HG02678 (cell line): ENCODE measurements at regions not wholly inside any gene's neighbourhood (a gene's known extent, or its start where the extent isn't known, plus 50 kb on each side); places are given as distances from the start of the nearest gene placed in this dataset.
"Not testable (repeated sequence)": the region's sequence is repeated elsewhere in the genome, so short reads cannot be mapped to it uniquely, and the experiment has no call there.

Source experiments
- ATAC-seq: cut with Tn5 transposase; IDR thresholded peaks from one replicate; pipeline ENCODE4 v1.9.1; 2021; ENCODE audit warnings: mild to moderate bottlenecking, moderate library complexity; ENCODE audit not compliant: unreplicated experiment

DNA sequence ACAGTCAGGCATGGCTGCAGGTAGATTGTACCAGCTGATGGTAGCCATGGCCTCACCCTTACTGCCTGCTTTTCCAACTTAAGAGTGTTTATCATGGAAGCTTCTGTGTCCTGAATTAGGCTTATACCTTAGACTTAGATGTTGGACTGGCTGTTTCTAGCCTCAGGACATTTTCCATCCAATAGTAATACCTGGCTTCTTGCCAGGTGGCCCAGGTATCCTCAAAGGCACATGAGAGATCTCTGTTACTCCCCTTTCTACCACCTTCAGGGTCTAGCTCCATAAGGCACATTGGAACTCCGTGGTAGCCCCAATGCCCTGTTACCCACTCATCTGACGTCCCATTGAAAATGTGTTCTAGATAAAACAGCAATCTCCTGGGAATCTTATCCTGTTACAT is 407.5 kb downstream of the SPRY2 start:
- no peak for ATAC-seq

DNA sequence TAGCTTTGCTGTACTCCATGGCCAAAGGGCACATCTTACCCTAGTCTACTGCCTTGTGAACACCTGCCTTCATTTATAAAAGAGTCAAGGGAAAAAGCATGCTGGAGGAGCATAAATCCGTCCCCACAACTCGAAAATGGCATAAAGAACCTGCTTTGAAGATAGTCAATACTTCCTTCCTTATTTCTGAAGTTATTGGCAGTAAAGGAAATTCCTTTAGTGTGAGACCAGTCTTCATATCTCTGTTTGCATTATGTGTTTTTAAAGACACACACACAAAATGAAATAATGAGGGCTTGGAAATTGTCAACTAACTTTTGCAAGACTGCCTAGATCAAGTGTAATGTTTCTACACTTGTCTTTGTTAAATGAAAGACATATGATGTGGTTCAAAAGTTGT is 408.4 kb downstream of the SPRY2 start:
- ATAC-seq, result no peak

DNA sequence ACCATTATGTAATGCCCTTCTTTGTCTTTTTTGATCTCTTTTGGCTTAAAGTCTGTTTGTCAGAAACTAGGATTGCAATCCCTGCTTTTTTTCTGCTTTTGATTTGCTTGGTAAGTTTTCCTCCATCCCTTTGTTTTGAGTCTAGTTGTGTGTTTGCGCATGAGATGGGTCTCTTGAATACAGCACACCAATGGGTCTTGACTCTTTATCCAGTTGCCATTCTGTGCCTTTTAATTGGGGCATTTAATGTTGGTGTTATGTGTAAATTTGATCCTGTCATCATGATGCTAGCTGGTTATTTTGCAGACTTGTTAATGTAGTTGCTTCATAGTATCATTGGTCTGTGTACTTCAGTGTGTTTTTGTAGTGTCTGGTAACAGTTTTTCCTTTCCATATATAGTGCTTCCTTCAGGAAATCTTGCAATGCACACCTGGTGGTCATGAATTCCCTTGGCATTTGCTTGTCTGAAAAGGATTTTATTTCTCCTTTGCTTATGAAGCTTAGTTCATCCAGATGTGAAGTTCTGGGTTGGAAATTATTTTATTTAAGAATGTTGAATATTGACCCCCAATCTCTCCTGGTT is 416.9 kb downstream of the SPRY2 start:
- ATAC-seq, result not testable (repeated sequence)

DNA sequence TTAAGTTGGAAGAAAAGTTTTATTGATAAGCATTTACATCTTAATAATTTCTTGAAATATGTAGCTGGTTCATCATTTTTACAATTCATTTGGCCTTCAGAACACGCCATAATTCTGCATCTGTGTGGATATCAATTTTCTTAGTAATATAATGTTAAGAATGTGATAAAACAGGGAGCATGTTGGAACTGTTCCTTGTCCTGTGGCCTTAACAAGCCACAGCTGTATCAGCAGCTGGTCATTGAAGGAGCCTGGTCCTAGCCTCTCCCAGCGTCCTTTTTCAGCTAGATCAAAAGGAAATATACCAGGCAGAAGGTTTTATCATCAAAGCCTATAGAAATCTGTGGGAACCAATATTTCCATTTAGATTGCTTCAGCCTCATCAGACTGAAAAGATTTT is 421.8 kb downstream of the SPRY2 start:
- no peak for ATAC-seq

DNA sequence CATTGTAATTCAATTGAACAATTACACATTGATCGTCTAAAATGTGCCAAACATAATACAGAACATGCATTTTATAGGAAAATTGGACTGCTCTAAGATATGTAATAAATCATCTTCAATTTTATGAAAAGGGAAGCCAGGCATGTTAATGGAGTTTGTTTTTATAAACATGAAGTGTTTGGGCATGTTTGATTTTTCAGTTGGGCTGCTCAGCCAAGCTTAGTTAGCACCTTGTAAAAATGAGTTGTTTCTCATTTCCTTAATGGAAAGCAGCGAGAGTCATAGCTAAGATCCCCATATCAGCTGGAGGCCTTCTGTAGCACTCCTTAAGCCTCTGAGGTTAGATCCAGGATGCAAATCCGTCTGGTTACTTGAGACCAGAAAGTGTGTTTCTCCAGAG is 422.3 kb downstream of the SPRY2 start:
- no peak for ATAC-seq

DNA sequence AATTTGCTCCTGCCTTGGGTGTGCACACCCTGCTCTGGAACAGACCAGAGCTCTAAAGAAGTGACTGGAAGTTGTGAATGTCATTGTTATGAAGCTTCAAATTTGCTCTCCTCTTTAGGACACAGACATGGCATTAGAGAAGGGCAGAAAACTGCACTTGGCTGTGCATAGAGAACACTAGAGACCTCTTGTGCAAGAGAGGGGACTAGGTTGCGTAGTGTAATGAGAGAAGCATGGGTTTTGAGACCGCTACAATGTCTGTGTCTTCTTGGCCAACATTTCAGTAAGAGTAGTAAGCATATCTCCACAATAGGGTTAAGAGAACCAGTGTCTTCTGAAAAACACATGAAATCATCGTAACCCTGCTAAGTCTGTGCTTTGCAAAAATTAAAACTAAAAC is 423.3 kb downstream of the SPRY2 start:
- ATAC-seq, result no peak

DNA sequence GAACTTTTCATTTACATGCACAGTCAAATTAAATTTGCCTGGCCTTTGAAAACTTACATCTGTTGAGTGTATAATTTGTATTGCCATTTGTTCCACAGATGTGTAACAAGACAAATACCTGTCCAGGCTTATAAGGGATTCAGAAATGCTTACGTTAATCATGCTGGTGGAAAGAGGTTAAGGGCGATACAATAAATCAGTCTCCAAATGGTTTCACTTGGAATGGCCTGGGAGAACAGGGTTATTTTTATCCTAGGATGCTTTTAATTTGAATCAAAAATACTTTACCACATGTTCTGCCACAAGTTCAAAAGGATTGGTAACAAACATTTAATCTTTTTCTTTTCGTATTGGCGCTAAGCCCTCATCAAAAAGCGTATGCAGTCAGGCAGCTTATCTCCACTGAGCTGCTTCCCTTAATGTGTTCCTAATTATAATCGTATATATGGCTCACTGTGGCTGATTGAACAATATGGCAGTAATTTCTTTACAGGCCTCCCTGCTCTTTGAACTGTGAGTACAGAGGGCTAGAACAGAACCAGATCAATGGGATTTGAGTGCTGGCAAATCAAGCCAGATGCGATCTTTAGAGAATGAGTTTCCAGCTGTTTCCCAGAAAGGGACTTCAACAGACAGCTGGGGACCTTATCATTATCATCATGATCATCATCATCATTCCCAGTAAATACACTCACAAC is 425.7 kb downstream of the SPRY2 start:
- no peak for ATAC-seq

DNA sequence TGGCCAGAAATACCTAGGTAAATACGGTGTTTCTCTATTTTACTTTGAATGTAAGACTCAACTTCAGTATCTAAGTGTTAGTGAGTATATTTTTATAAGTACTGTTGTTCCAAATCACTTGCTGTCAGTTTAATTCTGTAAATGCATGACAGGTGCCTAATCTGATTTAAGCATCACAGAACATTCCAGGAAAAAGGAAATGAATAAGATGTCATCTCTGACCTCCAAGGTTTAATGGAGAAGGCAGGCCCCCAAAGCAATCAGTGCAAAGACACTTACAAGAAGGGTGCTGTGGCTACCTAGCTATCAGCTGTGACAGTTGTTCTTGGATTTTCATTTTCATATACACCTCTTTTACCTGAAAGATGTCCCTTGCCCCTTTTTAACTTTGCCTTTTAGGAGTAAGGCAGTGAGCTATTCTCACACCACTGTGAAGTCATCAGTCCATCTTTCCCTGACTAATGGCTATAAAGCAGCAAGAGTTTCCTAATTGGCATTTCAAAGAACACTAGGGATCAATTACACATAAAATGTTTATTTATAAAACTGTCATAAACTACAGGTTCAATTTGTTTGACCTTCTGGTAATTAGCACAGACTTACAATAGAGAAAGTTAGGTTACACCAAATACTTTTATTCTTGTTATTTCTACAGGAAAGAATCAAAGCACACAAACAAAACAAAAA is 427.6 kb downstream of the SPRY2 start:
- no peak for ATAC-seq

DNA sequence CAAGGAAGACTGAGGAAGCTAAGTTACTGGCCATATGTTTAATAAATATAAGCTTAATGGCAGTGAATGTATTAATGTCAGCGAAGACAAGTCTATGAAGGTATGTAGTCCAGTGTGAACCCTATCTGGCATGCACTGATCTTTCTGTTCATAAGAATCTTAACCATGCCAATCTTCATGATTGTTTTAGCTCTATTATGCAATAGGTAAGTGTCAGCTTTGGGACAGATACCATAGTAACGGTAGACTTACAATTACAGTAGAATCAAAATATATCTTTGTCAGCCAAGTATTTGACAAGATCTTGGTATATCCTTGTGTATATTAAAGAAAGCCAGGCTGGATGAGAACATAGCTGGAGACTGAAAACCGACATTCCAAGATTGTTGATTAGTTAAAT is 428.5 kb downstream of the SPRY2 start:
- no peak for ATAC-seq

DNA sequence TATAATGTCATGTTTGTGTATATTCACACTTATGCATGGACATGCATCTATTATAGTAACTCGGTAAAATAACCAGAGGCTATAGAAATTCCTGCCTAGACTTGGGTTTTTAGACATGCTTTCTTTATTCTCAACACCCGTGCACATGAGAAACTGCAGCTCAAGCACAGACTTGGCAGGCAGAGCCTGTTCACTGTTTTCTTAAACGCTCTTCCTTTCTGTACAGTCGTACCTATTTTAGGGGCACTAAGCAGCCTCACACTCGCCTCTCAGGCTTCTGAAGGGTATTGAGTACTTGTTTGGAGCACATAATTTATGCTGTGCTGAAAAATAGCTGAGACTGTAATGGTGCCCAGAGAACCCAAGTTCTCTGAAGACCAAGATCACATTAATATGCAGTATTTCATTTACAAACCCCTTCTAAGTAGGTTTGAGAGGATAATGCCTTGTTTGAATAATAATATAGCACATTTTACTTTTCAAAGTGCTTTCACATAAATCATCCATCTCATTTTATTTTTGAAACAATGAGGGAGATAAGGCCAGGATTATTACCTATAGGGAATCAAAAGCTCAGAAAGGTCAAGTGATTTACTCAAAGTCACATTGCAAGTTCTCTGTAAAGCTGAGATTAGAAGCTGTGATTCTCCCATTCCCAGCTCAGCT is 429.9 kb downstream of the SPRY2 start:
- ATAC-seq, result no peak

DNA sequence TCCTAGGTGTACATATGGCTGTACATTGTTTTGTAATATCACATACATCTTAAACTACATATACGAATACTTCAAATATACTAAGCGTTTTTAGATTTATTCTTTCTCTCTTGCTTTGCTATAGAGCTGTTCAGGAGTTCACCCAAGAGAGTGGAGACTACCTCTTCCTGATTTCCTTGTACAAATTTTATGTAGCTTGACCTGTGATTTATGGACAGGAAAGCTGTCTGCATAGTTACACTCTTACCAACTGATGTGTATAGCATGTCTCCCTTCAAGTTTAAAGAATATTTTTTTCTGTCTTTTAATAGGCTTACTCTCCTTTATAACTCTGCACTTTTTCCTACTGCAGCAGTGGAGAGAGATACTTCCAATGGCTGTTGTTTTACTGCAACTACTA is 428.7 kb downstream of the NDFIP2 start:
- no peak for ATAC-seq

DNA sequence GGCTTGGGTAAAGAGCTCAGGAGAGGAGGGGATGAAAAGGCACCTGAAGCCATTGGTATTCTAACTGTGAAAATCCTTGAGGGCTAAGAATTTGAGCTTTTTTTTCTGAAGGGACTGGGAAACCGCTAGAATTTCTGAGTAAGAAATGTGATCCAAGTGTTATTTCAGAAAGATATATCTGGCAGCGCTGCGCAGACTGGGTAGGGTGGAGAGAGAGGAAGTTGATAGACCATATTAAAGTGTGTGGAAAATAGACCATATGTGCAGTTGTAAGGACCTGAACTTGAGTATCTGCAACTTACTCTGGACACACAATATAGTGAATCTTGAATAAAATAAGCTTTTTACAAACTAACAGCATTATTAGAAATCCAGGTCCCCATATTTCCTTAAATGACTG is 427.4 kb downstream of the NDFIP2 start:
- ATAC-seq, result no peak

DNA sequence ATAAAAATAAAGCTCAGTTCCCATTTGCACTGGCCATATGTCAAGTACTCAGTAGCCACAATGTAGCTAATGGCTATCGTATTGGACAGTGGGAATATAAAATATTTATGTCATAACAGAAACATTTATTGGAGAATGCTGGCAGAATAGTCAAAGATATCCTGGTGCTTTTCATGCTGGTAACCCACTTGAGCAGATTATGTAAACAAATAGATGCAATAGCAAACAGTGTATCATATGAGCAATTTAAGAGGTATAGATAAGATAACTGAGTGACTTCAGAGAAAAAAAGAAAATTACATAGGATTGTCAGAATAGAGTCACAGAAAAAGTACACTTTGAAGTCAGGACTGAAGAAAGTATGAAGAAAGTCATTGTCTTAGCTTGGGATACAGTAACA is 426.6 kb downstream of the NDFIP2 start:
- no peak for ATAC-seq

DNA sequence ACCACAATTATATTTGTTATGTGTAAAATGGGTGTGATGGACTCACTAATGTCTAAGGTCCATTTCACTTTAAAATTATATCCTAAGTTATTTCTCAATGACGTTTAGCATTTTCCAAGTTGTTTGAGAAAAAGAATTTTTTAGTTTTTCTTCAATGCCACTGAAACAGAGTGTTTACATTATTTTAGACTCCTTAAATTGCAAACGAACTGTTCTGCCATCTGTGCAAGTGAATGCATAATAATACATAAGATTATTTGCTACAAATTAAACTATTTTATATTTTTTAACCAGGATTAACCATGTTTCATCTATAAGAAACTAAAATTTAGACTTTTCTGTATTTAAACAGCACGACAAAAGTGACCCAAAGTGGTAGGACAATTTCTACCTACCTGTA is 425.4 kb downstream of the NDFIP2 start:
- no peak for ATAC-seq

DNA sequence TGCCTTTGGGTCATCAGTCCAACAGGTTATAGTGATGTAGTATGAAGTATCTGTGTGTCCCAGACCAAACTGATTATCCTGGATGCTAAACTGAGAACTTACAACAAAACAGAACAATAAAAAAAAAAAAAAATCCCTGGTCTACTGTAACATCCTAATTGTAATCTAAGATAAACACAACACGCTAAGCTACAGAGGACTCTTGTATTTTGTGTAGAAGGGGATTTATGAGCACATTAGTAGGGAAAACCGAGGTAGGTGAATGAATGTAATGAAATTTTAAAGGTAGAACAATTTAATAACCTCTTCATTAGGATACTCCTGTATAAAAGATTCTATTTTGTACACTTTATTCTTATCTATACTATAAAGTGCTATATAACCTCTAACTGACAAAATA is 424.1 kb downstream of the NDFIP2 start:
- no peak for ATAC-seq

DNA sequence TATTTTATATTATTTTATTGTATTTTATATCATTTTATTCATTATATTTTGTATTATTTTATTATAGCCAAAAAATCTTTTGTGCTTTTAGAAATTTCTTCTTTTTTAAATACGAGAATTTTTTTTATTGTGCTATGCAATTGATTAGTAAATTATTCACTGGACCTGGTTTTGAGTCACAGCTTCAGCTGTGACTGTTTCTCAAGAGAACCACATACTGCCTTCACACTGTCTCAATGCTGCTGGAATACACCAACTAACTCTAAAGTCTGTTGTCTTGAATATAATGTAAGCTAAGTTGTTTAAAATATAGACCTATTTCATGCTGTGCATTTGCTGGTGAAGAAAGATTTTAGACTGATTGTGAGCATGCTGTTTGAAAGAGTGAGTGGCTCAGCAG is 423.6 kb downstream of the NDFIP2 start:
- ATAC-seq, result no peak

DNA sequence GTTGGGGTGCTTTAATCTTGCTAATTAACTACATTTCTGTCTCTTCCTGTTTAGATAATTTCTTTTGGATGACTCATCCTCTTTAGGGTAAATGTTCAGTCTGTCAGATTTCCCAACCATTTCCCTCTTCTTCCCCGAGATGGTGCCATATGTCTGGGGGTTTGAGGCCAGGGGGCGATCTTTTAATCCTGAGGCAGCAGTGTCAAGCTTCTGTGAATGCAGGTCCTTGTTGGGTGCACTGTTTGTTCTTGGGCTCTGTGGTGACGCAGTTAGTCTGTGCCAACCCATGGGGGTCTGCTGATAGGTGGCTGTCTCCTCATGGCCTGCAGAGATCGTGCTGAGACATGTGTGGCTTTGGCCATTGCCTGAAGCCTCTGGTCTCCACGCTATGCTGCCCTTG is 420.4 kb downstream of the NDFIP2 start:
- ATAC-seq, result no peak

DNA sequence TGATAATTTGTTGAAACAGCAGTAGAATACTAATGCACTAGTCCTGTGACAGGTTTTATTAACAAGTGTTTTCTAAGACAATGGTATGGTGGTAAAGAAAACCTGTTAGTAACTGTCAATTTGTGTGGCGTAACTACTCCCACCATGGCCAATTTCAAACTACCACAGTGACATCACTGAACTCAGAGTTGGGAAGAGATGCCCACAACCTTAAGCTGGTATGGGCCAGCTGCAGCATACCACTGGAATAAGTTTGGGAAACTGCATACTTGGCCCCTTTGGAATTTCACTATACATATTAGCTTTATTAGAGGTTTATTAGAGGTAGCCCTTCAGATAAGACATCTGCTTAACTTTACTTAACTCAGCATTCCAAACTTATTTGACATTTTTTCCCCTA is 419.4 kb downstream of the NDFIP2 start:
- ATAC-seq, result no peak

DNA sequence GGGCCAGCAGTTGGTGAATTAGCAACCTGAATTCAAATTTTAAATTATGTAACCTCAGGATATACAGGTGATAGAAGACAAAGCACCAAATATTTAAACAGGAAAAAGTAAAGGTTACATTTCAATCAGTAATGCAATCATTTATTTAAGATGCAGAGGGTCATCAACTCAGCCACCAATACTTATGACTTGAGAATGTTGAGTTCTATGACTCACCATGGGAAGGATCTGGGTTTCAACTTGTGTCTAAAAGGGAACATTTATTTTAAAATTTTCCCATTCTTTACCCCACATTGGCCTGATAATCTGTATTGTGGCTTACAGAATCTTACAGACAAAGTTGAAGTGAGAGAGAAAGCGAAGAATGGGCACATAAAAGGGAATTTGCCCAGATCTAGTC is 418.0 kb downstream of the NDFIP2 start:
- ATAC-seq, result no peak

DNA sequence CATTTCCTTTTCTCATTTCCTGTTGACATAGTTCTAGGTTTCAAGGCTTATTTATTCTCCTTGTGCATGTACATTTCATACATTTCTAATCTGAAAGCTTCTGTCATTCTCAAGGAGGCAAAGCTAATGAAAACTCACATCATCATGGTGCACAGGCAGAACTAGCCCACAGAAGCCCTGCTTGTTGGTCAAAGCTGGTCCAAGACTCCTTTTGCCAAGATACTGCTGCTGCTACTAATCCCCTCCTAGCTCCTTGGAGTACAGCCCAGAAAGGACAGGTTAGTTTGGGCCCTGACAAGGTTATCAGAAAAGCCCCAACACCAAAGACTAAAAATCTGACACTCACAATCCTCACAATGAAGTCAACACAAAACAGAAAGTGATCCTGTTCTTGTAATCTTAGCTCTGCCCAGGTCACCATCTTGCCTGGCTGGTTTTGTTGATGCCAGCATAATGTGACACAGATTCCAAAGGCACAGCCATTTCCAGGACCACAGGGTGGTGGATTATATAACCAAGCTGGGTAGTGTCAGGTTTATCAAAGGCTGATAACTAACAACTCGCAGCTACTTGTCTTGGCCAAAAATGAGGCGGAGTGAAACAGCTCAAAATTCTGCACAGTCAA is 417.4 kb downstream of the NDFIP2 start:
- ATAC-seq, result no peak

DNA sequence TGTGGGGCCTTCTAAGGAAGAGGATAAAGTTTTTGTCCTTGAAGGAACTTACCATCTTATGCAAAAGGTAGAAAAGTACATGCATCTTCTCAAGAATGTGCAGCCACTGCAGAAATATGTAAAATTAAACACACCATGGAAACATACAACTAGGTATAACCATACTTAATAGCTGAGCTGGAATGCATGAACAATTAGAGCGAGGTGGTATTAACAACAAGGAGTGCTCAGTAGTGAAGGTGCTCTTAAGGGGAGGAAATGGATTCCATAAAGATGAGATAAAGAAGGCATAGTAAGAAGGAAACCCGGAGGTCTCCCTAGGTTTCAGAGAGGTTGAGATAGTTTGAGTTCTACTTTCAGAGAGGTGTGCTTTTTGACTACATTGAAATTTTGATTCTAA is 415.9 kb downstream of the NDFIP2 start:
- ATAC-seq, result no peak

DNA sequence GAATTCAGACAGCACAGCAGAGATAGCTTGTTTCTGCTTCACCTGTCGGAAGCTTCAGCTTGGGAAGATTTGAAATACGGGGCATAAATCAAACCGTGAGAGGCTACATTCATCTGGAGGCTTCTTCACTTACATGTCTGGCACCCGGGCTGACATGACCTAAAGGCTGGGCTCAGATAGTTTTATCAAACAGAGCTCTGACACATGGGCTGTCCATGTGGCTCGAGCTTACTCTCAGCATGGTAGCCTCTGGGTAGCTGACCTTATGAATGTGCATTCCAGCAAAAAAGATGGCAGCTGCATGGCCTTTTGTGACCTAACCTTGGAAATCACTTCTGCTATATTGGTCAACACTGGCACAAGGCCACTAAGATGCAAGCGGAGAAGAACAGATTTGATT is 414.5 kb downstream of the NDFIP2 start:
- no peak for ATAC-seq
